ENCODE measurements at regions not wholly inside any gene's neighbourhood (a gene's known extent, or its start where the extent isn't known, plus 50 kb on each side); places are given as distances from the start of the nearest gene placed in this dataset.
"Not testable (repeated sequence)": the region's sequence is repeated elsewhere in the genome, so short reads cannot be mapped to it uniquely, and the experiment has no call there.

DNA sequence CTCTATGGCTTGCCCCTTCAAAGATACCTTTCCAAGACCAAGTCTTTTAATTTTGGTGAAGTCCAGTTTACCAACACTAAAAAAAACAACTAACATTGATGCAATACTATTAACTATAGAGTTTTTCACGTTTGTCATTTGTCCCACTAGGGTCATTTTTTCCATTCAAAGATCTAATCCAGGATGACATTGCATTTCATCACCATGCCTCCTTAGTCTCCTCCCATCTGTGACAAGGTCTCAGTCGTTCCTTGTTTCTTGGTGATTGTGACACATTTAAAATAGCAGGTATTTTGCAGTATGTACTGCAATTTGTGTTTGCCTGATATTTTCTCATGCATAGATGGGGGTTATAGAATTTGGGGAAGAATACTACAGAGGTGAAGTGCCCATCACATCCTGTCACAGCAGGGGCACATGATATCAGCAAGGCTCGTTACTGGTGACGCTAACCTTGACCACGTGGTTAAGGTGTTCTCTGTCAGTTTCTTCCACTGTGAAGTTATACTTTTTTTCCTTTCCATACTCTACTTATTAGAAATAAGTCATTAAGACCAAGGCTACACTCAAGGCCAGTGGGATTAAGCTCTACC, 799.2 kb upstream of the RAB6C start:
- no peaks in the 10 kb centered on the region for H3K27me3 Mint-ChIP-seq
- H3K4me3 Mint-ChIP-seq: no peak overlapping the region
- no peaks in the 10 kb centered on the region for H3K4me1 Mint-ChIP-seq
- no peaks in the 10 kb centered on the region for H3K36me3 Mint-ChIP-seq
- H3K9me3 Mint-ChIP-seq: no peaks in the 10 kb centered on the region
- H3K27ac Mint-ChIP-seq: no peak overlapping the region

DNA sequence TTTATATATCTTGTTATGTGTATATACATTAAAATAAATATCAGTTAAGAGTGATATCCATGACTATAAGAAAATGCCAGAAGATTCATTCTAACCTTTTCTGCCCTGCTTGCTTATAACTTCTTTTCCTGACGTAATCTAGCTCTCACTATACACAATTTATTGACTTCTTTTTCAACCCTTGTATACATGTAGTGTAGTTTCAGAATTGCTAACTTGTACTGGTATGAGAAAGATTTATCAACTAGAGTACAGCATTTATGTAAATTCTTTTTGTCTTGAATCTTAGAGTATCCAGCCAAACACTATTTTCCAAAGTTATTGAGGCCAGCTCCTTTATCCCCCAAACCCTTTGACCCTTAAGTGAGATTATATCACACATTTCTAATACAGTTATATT, 798.0 kb upstream of the RAB6C start:
- H3K4me3 Mint-ChIP-seq: no peak overlapping the region

DNA sequence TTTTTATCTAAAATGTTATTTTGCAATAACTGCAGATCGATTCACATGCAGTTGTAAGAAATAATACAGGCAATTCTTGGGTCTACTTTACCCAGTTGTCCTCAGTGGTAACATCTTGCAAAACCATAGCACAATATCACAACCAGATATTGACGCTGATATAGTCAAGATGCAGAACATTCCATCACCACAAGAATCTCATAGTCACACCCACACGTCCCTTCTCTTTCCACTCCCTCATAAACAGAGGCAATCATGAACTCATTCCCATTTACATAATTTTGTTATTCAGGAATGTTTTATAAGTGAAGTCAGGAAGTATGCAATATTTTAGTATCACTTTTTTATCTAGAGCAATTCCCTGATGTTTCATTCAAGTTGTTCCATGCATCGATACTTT, 797.5 kb upstream of the RAB6C start:
- Mint-ChIP-seq H3K4me1 (no peaks in the 10 kb centered on the region), H3K4me3 (no peak overlapping the region), H3K27me3 (no peaks in the 10 kb centered on the region), H3K9me3 (no peaks in the 10 kb centered on the region), H3K27ac (no peak overlapping the region), H3K36me3 (no peaks in the 10 kb centered on the region)

More for the DNA sequence above, 798.0 kb upstream of the RAB6C start:
- no peak overlapping the region for H3K27ac Mint-ChIP-seq
- no peaks in the 10 kb centered on the region for H3K36me3 Mint-ChIP-seq
- H3K4me1 Mint-ChIP-seq: no peaks in the 10 kb centered on the region
- H3K9me3 Mint-ChIP-seq: no peaks in the 10 kb centered on the region
- no peaks in the 10 kb centered on the region for H3K27me3 Mint-ChIP-seq

DNA sequence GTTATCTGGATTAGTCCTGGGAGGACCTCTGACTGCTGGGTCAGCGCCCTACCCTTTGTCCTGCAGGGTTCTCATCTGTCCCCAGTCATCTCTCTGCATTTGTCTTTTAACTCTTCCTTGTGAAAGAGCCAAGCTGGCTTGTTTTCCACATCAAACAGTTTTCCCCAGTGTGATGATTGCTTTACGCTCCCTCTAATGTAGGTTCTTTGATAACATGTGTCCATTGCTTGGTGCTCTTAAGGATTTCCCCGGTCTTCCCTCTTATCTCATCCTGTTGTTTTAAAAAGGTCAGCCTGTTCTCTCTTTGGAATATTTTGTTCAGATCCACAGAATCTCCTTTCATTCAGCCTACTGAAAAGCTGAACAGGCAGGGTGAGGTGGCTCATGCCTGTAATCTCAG, 792.1 kb upstream of the RAB6C start:
- H3K27me3 Mint-ChIP-seq: peaks cover 2% of the 10 kb centered on the region
- no peak overlapping the region for H3K4me3 Mint-ChIP-seq
- H3K9me3 Mint-ChIP-seq: no peaks in the 10 kb centered on the region
- H3K27ac Mint-ChIP-seq: no peak overlapping the region
- H3K4me1 Mint-ChIP-seq: no peaks in the 10 kb centered on the region
- H3K36me3 Mint-ChIP-seq: no peaks in the 10 kb centered on the region

DNA sequence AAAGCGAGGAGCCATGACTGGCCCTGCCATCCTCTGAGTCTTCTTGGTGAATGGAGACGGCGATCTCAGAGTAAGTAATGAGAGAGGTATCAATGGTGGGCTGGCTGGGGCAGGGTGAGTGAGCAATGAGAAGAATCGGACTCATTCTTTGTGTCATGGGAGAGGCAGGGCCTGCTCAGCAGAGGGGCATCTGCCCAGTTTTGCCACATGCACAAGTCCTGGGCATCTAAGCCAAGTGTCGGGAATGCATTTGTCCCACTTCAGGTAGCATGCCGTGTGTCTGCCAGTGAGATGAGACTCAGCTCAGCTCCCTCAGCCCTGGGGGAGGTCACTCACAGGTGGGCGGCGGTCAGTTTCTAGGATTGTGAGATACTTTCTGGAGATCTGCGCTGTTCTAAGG, 791.0 kb upstream of the RAB6C start:
- H3K27ac Mint-ChIP-seq: no peak overlapping the region
- no peaks in the 10 kb centered on the region for H3K36me3 Mint-ChIP-seq
- no peaks in the 10 kb centered on the region for H3K9me3 Mint-ChIP-seq
- H3K4me3 Mint-ChIP-seq: no peak overlapping the region
- no peaks in the 10 kb centered on the region for H3K4me1 Mint-ChIP-seq
- H3K27me3 Mint-ChIP-seq: peaks cover 2% of the 10 kb centered on the region

DNA sequence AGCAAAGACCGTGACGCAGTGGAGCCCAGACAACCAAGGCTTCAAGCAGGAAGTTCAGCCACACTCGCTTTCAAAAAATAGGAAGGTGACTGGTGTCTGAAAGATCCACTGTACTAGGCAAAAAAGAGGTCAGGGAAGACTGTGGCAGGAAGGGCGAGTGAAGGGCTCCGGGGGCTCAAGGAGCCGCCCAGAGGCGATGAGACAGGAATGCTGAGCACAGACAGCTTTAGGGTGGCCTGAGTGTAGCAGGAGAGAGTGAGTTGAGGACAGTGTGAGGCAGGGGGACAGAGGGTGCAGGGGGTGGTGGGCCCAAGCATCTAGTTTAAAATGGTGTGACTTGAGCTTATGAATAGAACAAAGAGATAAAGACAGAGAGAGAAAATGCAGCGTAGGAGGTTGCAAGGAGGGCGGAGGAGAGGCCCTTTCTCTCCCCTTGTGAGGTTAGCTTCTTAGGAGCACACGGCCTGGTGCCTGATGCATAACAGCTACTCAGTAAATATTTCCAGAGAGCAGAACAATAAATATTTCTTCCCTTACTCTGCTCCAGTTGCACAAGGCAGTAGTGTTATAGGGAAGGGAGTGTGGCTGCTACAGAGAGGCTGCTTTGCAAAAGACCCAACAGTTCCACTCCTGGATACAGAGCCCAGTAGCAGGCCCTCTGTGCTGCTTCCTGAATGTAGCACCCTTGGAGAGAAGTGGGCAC, 789.7 kb upstream of the RAB6C start:
- H3K27ac Mint-ChIP-seq: no peak overlapping the region
- H3K36me3 Mint-ChIP-seq: no peaks in the 10 kb centered on the region
- no peaks in the 10 kb centered on the region for H3K9me3 Mint-ChIP-seq
- no peaks in the 10 kb centered on the region for H3K4me1 Mint-ChIP-seq
- H3K4me3 Mint-ChIP-seq: no peak overlapping the region
- peaks cover 2% of the 10 kb centered on the region for H3K27me3 Mint-ChIP-seq

DNA sequence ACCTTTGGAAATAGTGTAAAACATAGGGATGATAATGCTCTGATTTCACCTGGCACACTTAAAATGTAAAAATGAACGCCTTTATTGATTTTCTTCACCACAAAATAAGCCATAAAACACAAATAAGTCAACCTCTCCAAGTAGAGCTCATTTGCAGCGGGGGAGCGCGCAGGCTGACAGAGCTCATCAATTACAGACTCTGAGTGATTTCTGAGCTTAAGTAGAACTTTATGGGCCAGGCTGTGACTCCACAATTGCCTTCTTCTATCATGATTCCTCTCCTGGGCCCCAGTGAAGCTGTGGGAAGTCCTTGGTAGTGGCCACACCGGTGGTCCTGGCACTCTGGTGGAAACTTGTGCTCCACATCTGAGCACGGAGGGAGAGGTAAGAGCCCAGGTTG, 789.0 kb upstream of the RAB6C start:
- Mint-ChIP-seq H3K27ac (no peak overlapping the region), H3K36me3 (no peaks in the 10 kb centered on the region), H3K9me3 (no peaks in the 10 kb centered on the region), H3K27me3 (peaks cover 2% of the 10 kb centered on the region), H3K4me1 (no peaks in the 10 kb centered on the region), H3K4me3 (no peak overlapping the region)

DNA sequence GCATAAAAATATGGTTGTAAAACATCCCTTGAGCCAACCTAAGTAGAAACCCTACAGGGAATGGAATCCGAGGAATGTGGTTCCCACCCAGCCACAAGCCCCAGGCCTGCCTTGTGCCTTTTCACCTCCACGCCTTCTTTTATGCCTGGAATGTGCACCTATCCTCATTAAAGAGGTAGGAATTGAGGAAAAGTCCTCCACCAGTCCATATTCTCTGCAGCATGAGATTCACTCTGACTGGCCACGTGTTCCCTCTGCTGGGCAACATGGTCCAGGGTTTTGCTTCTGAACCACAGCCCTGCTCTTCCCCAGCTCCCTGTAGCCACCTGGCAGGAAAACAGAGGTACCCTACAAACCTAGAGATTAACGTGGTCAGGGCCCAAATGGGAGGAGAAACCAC, 787.9 kb upstream of the RAB6C start:
- Mint-ChIP-seq H3K9me3 (no peaks in the 10 kb centered on the region), H3K36me3 (no peaks in the 10 kb centered on the region), H3K4me1 (no peaks in the 10 kb centered on the region), H3K4me3 (no peak overlapping the region), H3K27ac (no peak overlapping the region), H3K27me3 (peaks cover 3% of the 10 kb centered on the region)

DNA sequence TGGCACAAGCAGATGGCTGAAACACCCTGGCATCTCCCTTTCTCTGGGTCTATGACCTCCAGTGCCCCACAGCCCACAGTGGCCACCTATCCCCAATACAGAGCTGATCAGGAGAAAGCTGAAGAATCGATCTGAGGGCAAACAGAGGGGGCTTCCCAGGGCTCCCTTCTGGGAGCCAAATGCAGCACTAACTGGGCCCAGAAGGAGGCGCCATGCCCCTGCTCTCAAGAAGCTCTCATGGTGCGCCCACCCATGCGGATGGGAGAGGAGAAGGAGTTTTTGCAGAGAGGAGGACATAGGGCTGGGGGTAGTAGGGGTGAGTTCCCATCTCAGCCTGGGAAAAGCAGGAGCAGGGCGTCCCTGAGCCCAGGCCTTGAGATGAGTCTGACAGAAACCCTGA, 787.3 kb upstream of the RAB6C start:
- no peak overlapping the region for H3K27ac Mint-ChIP-seq
- no peak overlapping the region for H3K4me3 Mint-ChIP-seq
- H3K4me1 Mint-ChIP-seq: no peaks in the 10 kb centered on the region
- peaks cover 3% of the 10 kb centered on the region for H3K27me3 Mint-ChIP-seq
- no peaks in the 10 kb centered on the region for H3K9me3 Mint-ChIP-seq
- H3K36me3 Mint-ChIP-seq: no peaks in the 10 kb centered on the region

DNA sequence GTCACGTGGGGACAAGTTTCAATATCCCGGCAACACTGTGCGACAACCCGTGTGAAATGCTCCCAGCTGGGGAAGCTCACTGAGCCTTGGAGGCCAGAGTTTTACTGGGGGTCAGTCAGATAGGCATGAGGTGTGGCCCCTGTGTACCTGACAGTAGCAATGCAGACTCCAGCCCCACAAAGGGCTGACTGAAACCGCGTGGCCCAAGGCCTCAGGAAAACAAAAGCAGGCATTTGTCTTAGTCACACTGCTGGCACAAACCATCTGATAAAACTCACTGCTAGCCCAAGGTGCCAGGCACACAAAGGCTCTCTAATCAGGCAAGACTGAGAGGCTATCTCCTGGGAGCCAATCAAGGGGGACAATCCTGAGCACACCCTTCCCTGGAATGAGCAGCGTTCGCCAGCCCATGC, 786.6 kb upstream of the RAB6C start:
- peaks cover 3% of the 10 kb centered on the region for H3K27me3 Mint-ChIP-seq
- no peaks in the 10 kb centered on the region for H3K36me3 Mint-ChIP-seq
- no peak overlapping the region for H3K4me3 Mint-ChIP-seq
- H3K9me3 Mint-ChIP-seq: no peaks in the 10 kb centered on the region
- H3K4me1 Mint-ChIP-seq: no peaks in the 10 kb centered on the region
- H3K27ac Mint-ChIP-seq: no peak overlapping the region

DNA sequence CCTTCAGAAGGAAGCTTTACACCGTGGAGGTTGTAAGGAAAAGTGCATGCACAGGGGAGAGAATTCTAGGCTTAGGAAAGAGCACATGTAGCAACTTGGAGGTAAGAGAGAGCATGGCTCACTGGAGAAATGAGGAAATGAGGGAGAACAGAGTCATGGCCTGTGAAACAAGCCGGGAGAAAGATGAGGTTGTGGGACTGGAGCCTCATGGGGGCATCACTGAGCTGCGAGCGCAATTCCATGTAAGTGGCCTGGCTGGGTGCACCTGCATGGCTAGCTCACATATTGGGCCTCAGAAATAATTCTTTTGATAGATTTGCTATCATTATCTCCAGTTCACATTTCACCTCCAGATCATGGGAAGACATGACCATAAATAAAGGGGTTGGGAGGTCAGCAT, 785.5 kb upstream of the RAB6C start:
- H3K36me3 Mint-ChIP-seq: no peaks in the 10 kb centered on the region

DNA sequence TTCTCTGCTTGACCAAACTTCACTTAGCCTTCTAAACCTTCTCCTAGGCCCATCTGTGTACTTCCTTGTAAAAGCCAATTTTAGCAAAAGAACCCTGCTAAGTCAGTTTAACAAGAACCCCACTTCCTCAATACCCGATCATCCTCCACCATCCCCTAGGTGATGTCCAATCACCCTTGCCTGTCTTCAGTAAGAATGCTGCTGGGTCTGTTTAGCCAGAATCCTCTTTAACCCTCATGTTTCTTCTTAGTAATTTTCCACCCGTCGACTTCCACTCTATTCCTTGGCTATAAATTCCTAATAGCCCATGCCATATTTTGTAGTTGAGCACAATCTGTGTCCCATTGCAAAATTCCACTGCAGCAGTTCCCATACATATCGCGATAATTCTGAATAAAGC, 780.0 kb upstream of the RAB6C start:
- H3K4me1 Mint-ChIP-seq: no peaks in the 10 kb centered on the region
- no peaks in the 10 kb centered on the region for H3K36me3 Mint-ChIP-seq
- peaks cover 3% of the 10 kb centered on the region for H3K27me3 Mint-ChIP-seq
- peaks cover 5% of the 10 kb centered on the region for H3K9me3 Mint-ChIP-seq
- no peak overlapping the region for H3K4me3 Mint-ChIP-seq
- no peak overlapping the region for H3K27ac Mint-ChIP-seq

More for the DNA sequence above, 785.5 kb upstream of the RAB6C start:
- no peak overlapping the region for H3K4me3 Mint-ChIP-seq
- H3K4me1 Mint-ChIP-seq: no peaks in the 10 kb centered on the region
- peaks cover 3% of the 10 kb centered on the region for H3K27me3 Mint-ChIP-seq
- H3K27ac Mint-ChIP-seq: no peak overlapping the region
- no peaks in the 10 kb centered on the region for H3K9me3 Mint-ChIP-seq

DNA sequence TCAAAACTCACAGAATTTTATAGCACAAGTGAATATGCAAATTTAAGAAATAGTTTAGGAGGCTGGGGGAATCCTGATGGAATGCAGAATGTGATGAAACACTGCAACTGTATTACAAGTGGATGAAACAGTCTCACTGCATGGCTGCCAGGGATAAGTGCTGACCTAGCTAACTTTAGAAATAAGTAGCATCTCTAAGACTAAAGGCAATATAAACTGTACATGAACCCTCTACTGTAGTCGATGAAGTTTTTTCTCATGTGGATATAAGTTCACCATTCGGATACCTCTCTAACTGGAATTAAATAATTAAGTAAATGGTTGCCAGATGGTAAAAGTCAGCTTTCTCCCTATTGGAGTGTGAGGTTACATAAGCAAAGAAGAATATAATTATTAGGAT, 777.8 kb upstream of the RAB6C start:
- Mint-ChIP-seq H3K4me1 (no peaks in the 10 kb centered on the region), H3K9me3 (peaks cover 5% of the 10 kb centered on the region), H3K27ac (no peak overlapping the region), H3K4me3 (no peak overlapping the region), H3K27me3 (peaks cover 1% of the 10 kb centered on the region), H3K36me3 (no peaks in the 10 kb centered on the region)

DNA sequence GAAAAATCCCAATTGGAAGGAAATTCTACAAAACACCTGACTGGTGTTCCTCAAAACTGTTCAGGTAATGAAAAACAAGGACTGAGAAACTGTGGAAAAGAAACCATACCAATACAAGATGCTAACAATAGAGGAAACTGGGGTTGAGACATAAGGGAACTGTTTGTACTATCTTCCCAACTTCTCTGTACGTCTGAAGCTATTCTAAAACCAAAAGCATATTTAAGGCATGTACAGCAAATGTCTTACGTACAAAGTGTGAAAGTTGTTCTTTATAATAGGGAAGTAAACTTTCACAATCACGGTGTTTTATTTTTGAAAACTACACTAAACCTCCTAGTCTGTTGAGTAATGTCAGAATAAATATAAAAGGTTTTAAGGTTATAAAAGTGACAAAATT, 776.1 kb upstream of the RAB6C start:
- peaks cover 1% of the 10 kb centered on the region for H3K27me3 Mint-ChIP-seq
- H3K36me3 Mint-ChIP-seq: no peaks in the 10 kb centered on the region
- no peak overlapping the region for H3K4me3 Mint-ChIP-seq
- no peak overlapping the region for H3K27ac Mint-ChIP-seq
- no peaks in the 10 kb centered on the region for H3K4me1 Mint-ChIP-seq
- peaks cover 5% of the 10 kb centered on the region for H3K9me3 Mint-ChIP-seq

DNA sequence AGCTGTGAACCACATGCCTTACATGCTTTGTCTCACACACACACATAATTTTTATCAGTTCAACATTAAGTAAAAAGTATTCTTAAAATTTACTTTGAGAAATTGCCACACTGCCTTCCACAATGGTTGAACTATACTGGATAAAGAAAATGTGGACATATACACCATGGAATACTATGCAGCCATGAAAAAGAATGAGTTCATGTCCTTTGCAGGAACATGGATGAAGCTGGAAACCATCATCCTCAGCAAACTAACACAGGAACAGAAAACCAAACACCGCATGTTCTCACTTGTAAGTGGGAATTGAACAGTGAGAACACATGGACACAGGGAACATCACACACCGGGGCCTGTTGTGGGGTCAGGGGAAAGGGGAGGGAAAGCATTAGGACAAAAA, 774.9 kb upstream of the RAB6C start:
- H3K9me3 Mint-ChIP-seq, H3K27me3 Mint-ChIP-seq, H3K4me1 Mint-ChIP-seq, H3K36me3 Mint-ChIP-seq, H3K4me3 Mint-ChIP-seq, H3K27ac Mint-ChIP-seq: not testable (repeated sequence)

DNA sequence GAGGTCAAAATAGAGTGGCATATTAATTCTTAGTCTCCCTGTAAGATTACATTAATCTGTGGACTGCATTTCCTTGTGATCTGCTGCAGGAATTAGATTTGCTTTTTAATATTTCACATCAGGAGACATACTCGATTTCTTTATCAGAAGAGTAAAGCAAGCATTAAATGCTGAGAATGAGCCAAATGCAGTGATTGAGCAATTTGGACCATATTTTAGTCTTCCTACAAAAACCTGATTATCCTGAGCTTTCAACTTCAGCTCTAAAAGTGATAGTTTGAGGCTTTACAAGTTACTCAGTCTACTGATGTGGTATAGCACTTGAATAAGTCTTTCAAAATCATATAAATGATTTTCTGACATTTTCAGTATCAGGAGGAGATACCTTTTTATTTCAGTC, 774.3 kb upstream of the RAB6C start:
- H3K36me3 Mint-ChIP-seq: no peaks in the 10 kb centered on the region
- H3K9me3 Mint-ChIP-seq: no peaks in the 10 kb centered on the region
- no peaks in the 10 kb centered on the region for H3K27me3 Mint-ChIP-seq
- no peak overlapping the region for H3K4me3 Mint-ChIP-seq
- H3K4me1 Mint-ChIP-seq: no peaks in the 10 kb centered on the region
- H3K27ac Mint-ChIP-seq: no peak overlapping the region

DNA sequence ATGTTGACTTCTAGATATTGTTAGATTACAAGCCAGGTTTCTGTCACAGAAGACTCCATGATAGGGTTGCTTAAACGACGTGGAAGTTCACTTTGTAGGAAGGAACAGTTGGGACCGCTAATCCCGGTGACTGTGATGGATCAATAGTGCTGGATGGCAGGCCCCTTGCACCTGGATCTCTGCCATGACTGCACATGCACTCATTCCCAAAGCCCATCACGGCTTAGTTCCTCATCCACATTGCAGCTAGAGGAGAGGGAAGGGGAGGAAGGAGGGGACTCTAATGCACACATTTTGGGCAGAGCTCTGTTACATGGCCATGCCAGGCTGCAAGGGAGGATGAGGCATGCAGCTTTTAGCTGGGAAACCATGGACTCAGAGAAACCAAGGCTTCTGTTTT, 773.7 kb upstream of the RAB6C start:
- no peaks in the 10 kb centered on the region for H3K36me3 Mint-ChIP-seq
- no peak overlapping the region for H3K27ac Mint-ChIP-seq
- no peak overlapping the region for H3K4me3 Mint-ChIP-seq
- no peaks in the 10 kb centered on the region for H3K4me1 Mint-ChIP-seq
- H3K27me3 Mint-ChIP-seq: no peaks in the 10 kb centered on the region
- no peaks in the 10 kb centered on the region for H3K9me3 Mint-ChIP-seq

Data from activated naive CD4-positive, alpha-beta T cell treated with anti-CD3 and anti-CD28 coated beads, Interleukin-2, amount 50 U/mL, for 24 hours (primary cell).